GM18870 (cell line): ENCODE measurements at regions not wholly inside any gene's neighbourhood (a gene's known extent, or its start where the extent isn't known, plus 50 kb on each side); places are given as distances from the start of the nearest gene placed in this dataset.

Experiments used
- ATAC-seq: cut with Tn5 transposase; IDR thresholded peaks from one replicate; pipeline ENCODE4 v1.9.1; 2021; ENCODE audit warnings: moderate library complexity; ENCODE audit not compliant: unreplicated experiment

- no peak for ATAC-seq
These were observed 236.4 kb upstream of the TMEM72 start for GRCh38 chr10:44674536-44675386.

- no peak for ATAC-seq
These were observed 235.7 kb upstream of the TMEM72 start for GRCh38 chr10:44675387-44675874.

- ATAC-seq = no peak
These were observed 230.4 kb upstream of the TMEM72 start for GRCh38 chr10:44680764-44681163.

GRCh38 chr10:44682507-44682906, 228.6 kb upstream of the TMEM72 start:
- no peak for ATAC-seq

- ATAC-seq = no peak
These were observed 226.5 kb upstream of the TMEM72 start for GRCh38 chr10:44684661-44685060.

- no peak for ATAC-seq
These were observed 225.9 kb upstream of the TMEM72 start for GRCh38 chr10:44685220-44685619.

- ATAC-seq = no peak
These were observed 225.4 kb upstream of the TMEM72 start for GRCh38 chr10:44685747-44686146.

GRCh38 chr10:44689368-44689767, 221.8 kb upstream of the TMEM72 start:
- no peak for ATAC-seq

GRCh38 chr10:44696496-44696895, 214.6 kb upstream of the TMEM72 start:
- ATAC-seq = no peak

GRCh38 chr10:44697116-44697515, 214.0 kb upstream of the TMEM72 start:
- ATAC-seq = no peak

GRCh38 chr10:44702531-44702930, 208.6 kb upstream of the TMEM72 start:
- ATAC-seq = no peak

GRCh38 chr10:44703241-44704155, 207.6 kb upstream of the TMEM72 start:
- ATAC-seq = no peak

- no peak for ATAC-seq
These were observed 206.5 kb upstream of the TMEM72 start for GRCh38 chr10:44704616-44705015.

- ATAC-seq = no peak
These were observed 204.4 kb upstream of the TMEM72 start for GRCh38 chr10:44706745-44707144.

GRCh38 chr10:44713307-44713706, 197.8 kb upstream of the TMEM72 start:
- ATAC-seq = no peak

GRCh38 chr10:44714451-44714850, 196.7 kb upstream of the TMEM72 start:
- ATAC-seq = no peak

GRCh38 chr10:44715136-44715535, 196.0 kb upstream of the TMEM72 start:
- ATAC-seq = no peak

- no peak for ATAC-seq
These were observed 194.6 kb upstream of the TMEM72 start for GRCh38 chr10:44716470-44717015.

GRCh38 chr10:44723082-44723481, 188.1 kb upstream of the TMEM72 start:
- no peak for ATAC-seq

- ATAC-seq = no peak
These were observed 187.4 kb upstream of the TMEM72 start for GRCh38 chr10:44723619-44724325.
